HG03097 (cell line): ENCODE measurements at regions not wholly inside any gene's neighbourhood (a gene's known extent, or its start where the extent isn't known, plus 50 kb on each side); places are given as distances from the start of the nearest gene placed in this dataset.

Source experiments
- ATAC-seq: cut with Tn5 transposase; IDR thresholded peaks from one replicate; pipeline ENCODE4 v1.9.1; 2021; ENCODE audit not compliant: unreplicated experiment, low FRiP score

DNA sequence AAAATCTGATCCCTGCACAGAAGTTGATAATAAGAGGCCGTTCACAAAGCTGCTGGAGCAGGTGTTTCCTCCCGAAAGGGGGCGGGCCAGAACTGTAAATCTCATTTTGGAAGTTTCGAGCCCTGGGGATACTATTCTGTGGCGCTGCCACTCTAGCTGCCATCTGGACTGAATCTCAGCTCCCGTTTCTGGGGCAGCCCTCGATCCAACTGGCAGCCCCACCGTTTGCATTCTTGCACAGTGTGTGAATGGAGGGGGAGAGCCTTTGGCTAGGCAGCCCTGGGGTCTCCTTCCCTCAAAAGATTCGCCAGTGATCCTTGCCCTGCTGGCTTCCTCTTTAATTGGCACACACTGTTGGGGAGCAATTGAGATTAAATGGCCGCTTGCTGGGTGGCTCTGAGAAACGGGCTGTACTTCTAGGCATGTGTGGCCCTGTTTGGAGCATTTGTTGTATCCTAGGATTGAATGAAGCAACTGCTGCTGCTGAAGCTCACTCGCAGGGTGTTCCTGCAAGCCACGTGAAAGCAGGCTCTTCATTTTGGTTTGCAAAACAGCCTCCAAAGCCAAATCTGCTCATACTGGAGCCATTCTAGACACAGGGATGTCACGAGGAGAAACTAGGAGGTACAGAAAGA, 57.2 kb upstream of the TOPAZ1 start:
- ATAC-seq = no peak

DNA sequence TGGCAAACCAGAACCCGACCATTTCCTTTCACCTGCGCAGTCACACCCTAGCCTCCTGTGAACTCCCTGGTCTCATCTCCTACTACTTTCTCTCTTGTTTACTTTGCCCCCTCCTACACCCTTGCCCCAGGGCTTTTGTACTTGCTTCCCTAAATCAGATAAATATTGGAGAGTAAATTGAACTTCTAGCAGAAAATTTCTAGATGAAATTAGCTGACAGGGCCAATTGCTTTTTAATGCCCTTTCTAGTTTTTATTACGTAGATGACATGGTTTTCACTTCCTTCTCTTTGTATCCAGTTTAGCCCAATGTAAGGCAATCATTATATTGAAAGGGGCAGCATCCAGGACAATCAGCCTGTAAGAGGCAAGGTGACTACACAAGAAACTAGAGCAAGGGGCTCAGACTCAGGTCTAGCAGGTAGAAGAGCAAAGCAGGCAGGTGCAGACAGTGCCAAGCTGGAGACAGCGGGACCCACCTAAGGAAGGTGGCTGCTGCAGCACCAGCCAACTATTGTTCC, 56.2 kb upstream of the TOPAZ1 start:
- no peak for ATAC-seq

DNA sequence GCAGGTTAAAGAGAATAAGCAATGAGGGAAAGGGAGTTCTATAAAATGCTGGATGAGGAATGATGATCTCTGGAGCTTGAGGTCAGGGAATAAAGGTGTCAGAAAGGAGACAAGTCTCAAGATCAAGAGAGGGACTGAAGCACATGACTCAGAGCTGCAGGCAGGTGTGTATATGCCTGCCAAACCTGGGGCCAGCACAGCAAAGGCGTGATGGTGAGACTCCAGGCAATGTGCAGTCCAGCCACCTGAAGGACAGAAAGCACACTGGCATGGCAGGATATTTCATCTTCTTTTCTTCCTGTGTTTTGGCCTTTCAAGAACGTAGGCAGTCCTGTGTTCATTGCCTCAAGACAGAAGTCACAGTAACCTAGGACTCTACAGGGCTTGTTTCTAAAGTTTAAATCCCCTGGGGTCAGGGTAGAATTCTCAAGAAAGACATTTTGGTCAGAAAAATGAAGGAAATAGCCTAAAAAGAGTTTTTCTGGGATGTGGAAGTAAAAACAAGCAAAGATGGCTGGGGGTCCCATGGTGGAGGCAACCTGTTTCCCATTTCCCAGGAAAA, 55.5 kb upstream of the TOPAZ1 start:
- no peak for ATAC-seq

DNA sequence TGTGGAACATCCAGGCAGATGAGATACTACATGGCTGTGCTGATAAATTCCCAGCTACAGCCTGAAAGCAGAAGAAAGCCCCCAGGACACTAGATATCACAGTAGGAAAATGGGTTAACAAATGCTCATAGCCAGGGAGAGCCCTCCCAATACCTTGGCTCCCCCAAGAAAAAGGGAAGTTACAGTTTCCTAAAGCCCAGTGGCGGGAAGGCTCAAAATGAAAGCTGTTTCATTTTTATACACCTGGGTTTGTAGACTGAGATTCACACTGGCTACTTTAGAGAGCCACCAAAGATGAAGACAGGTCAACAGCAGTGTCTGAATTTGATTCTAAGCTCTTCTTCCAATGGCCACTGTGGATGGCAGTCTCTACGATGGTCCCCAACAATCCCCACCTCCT, 55.0 kb upstream of the TOPAZ1 start:
- no peak for ATAC-seq
